Endothelial cell of umbilical vein (primary cell): ENCODE measurements at regions not wholly inside any gene's neighbourhood (a gene's known extent, or its start where the extent isn't known, plus 50 kb on each side); places are given as distances from the start of the nearest gene placed in this dataset.

Experiments
- BruUV-seq: library from RNA; stranded (reverse); fragments of 400-500 nt; replicated peaks from 2 replicates; lab custom pipeline; 2021; lab: Mats Ljungman, UMichigan
- CTCF ChIA-PET: fragments of 300-600, 350-600 bp; sonication (Branson Sonifier 250); formaldehyde crosslinking; loops from one replicate; lab custom pipeline; 2021; ENCODE audit warnings: antibody characterized with exemption, inconsistent platforms; lab: Charles Lee
- POLR2A ChIA-PET: fragments of 300-600, 350-600 bp; sonication (Branson Sonifier 250); formaldehyde crosslinking; loops from one replicate; lab custom pipeline; 2021; ENCODE audit warnings: antibody characterized with exemption, inconsistent platforms; lab: Charles Lee
- DNase-seq: peaks from one replicate; pipeline ENCODE4 v3.0.0-alpha.2; 2011; ENCODE audit warnings: low read depth, low spot score
- FAIRE-seq: peaks from 2 replicates; lab custom pipeline; 2011; peaks lifted over from hg19 to GRCh38; lab: Jason Lieb, UNC
- H2AFZ ChIP-seq: 2 replicates; pipeline ENCODE4 v1.6.0; 2012; ENCODE audit warnings: low read depth, low read length, control low read depth, inconsistent platforms
- H3K27ac ChIP-seq: 2 replicates; pipeline ENCODE4 v1.5.1; 2011; ENCODE audit warnings: low read depth, mild to moderate bottlenecking, control low read depth, low read length, moderate library complexity; ENCODE audit not compliant: insufficient read depth
- H3K27me3 ChIP-seq, 2 experiments: 2 replicates each; pipeline versions ENCODE4 v1.6.0 to v1.6.1; 2011; ENCODE audit warnings: low read length in 2 of 2, mixed read lengths in 1 of 2; ENCODE audit not compliant: control insufficient read depth in 2 of 2, insufficient read depth in 2 of 2
- H3K36me3 ChIP-seq, 2 experiments: 2 replicates in 1 of 2; 3 replicates in 1 of 2; pipeline ENCODE4 v1.5.1; 2011; ENCODE audit warnings: low read length in 2 of 2, mild to moderate bottlenecking in 1 of 2, moderate library complexity in 1 of 2; ENCODE audit not compliant: control insufficient read depth in 2 of 2, insufficient read depth in 2 of 2; ENCODE audit errors: extremely low read depth in 1 of 2
- H3K4me1 ChIP-seq: 3 replicates; pipeline ENCODE4 v1.5.1; 2011; ENCODE audit warnings: mild to moderate bottlenecking, low read length; ENCODE audit not compliant: control insufficient read depth, insufficient read depth; ENCODE audit errors: extremely low read depth
- H3K4me2 ChIP-seq: 2 replicates; pipeline ENCODE4 v1.6.1; 2011; ENCODE audit warnings: low read length, control low read depth, mixed read lengths; ENCODE audit not compliant: insufficient read depth
- H3K4me3 ChIP-seq, 3 experiments: fragments of 200-600 bp in 1 of 3; sonication (generic), shearing (Covaris generic) in 1 of 3; replicated peaks in 1 of 3; 2 replicates each; pipeline ENCODE4 v1.5.1; 2011 to 2016; ENCODE audit warnings: control low read depth in 3 of 3, low read length in 3 of 3, mild to moderate bottlenecking in 2 of 3, inconsistent platforms in 1 of 3, low read depth in 1 of 3, moderate library complexity in 1 of 3; ENCODE audit not compliant: insufficient read depth in 1 of 3
- H3K79me2 ChIP-seq: 2 replicates; pipeline ENCODE4 v1.6.0; 2012; ENCODE audit warnings: low read length, inconsistent platforms; ENCODE audit not compliant: control insufficient read depth, insufficient read depth
- H3K9ac ChIP-seq: replicated peaks from 2 replicates; pipeline ENCODE3; 2011; ENCODE audit warnings: low read length, control low read depth; ENCODE audit not compliant: insufficient read depth; ENCODE audit errors: extremely low read depth
- H3K9me1 ChIP-seq: replicated peaks from 3 replicates; pipeline ENCODE4 v1.6.0; 2011; ENCODE audit warnings: mild to moderate bottlenecking, low read length; ENCODE audit not compliant: control insufficient read depth, insufficient read depth; ENCODE audit errors: extremely low read depth
- H3K9me3 ChIP-seq: replicated peaks from 2 replicates; pipeline ENCODE4 v1.5.1; 2012; ENCODE audit warnings: low read length, inconsistent platforms; ENCODE audit not compliant: control insufficient read depth, insufficient read depth
- H4K20me1 ChIP-seq: replicated peaks from 2 replicates; pipeline ENCODE3; 2011; ENCODE audit warnings: mild to moderate bottlenecking, low read length; ENCODE audit not compliant: control insufficient read depth, insufficient read depth; ENCODE audit errors: extremely low read depth
- EZH2 ChIP-seq: IDR thresholded peaks from 2 replicates; pipeline ENCODE4 v1.6.1; 2012; ENCODE audit warnings: borderline replicate concordance, low read depth, mild to moderate bottlenecking, moderate library complexity, low read length, inconsistent platforms; ENCODE audit not compliant: severe bottlenecking
- FOS ChIP-seq: IDR thresholded peaks from 2 replicates; pipeline ENCODE4 v1.6.1; 2011; ENCODE audit warnings: mild to moderate bottlenecking, low read length, moderate library complexity, borderline replicate concordance; ENCODE audit not compliant: insufficient read depth
- GATA2 ChIP-seq: IDR thresholded peaks from 2 replicates; pipeline ENCODE4 v1.7.0; 2011; ENCODE audit warnings: low read depth, mild to moderate bottlenecking, moderate library complexity, mixed read lengths, low read length; ENCODE audit not compliant: insufficient read length, insufficient read depth
- JUN ChIP-seq: IDR thresholded peaks from 2 replicates; pipeline ENCODE4 v1.6.1; 2011; ENCODE audit warnings: borderline replicate concordance, low read depth; ENCODE audit not compliant: insufficient read length, insufficient read depth
- MYC ChIP-seq: IDR thresholded peaks from one replicate; pipeline ENCODE4 v1.6.1; 2011; ENCODE audit warnings: mild to moderate bottlenecking, low read depth, low read length
- POLR2A ChIP-seq: IDR thresholded peaks from 2 replicates; pipeline ENCODE4 v1.6.1; 2012; ENCODE audit warnings: low read depth, mild to moderate bottlenecking, control low read depth, low read length
- POLR2AphosphoS5 ChIP-seq: IDR thresholded peaks from 2 replicates; pipeline ENCODE4 v1.6.1; 2012; ENCODE audit warnings: low read depth, mild to moderate bottlenecking, control low read depth, low read length, moderate library complexity; ENCODE audit not compliant: insufficient read depth
- dilution Hi-C: fragments of 300-500 bp; cut with MboI; formaldehyde crosslinking; loops from one replicate; pipeline ENCODE4 v1.15.0; 2019; ENCODE audit warnings: low sequenced_read_pairs; ENCODE audit not compliant: extremely low pct_ligation_motif_present
- intact Hi-C: fragments of 100-400 bp; cut with micrococcal nuclease; formaldehyde crosslinking; loops from one replicate; pipeline ENCODE4 v1.10.0; 2022
- TF ChIP-seq, protein P1 (sequence below), 2 donors: IDR thresholded peaks; 1 replicate in 1 of 2; 2 replicates in 1 of 2; pipeline ENCODE4 v1.5.1; 2011; ENCODE audit warnings: low read length in 2 of 2, mild to moderate bottlenecking in 2 of 2, moderate library complexity in 2 of 2, control low read depth in 1 of 2, inconsistent platforms in 1 of 2, low read depth in 1 of 2; ENCODE audit not compliant: insufficient read depth in 1 of 2; ENCODE audit errors: extremely low read depth in 1 of 2
- TF ChIP-seq, protein P2 (sequence below): IDR thresholded peaks from 2 replicates; pipeline ENCODE4 v1.6.1; 2011; ENCODE audit not compliant: insufficient read depth, insufficient read length

DNA sequence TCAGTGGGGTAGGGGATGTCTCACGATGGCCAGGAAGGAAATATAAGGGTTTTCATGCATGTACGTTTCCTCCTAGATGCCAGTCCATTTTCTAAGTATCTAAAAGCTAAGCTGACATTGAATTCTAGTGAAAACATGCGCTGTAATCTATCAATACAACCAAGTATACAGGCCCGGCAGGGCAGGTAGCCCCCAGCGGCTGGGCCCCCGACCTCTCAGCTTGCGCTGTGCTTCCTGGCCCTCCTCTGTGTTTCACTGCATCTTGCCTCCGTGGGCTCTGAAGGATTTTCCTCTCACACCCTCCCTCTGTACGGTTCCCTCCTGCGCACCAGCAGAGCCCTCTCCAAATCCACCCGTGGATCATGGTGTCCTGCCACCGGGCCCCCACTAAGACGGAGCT lies 524.8 kb downstream of the ZNF516 start:
- POLR2A ChIA-PET: no interaction called here

More for the DNA sequence above, 524.8 kb downstream of the ZNF516 start:
- H2AFZ ChIP-seq: no peak overlapping the region
- no peaks in the 10 kb centered on the region for H3K9me3 ChIP-seq
- DNase-seq: no peak
- no peak overlapping the region for H3K4me3 ChIP-seq
- no peaks in the 10 kb centered on the region for H3K27me3 ChIP-seq
- no peaks in the 10 kb centered on the region for H3K4me1 ChIP-seq
- H3K36me3 ChIP-seq: no peaks in the 10 kb centered on the region
- no peaks in the 10 kb centered on the region for H3K79me2 ChIP-seq
- no TSS peak for BruUV-seq
- H3K9ac ChIP-seq: no peak overlapping the region
- dilution Hi-C loops (no loop called here), intact Hi-C loops (no loop called here)
- no peak for FAIRE-seq
- H3K4me2 ChIP-seq: no peak overlapping the region
- no peaks in the 10 kb centered on the region for H3K9me1 ChIP-seq
- CTCF ChIA-PET: no interaction called here
- H4K20me1 ChIP-seq: no peaks in the 10 kb centered on the region
- TF ChIP-seq GATA2 (no peak), JUN (no peak), FOS (no peak), POLR2AphosphoS5 (no peak), EZH2 (no peak), POLR2A (no peak), MYC (no peak)
- TF ChIP-seq, protein P1, sequence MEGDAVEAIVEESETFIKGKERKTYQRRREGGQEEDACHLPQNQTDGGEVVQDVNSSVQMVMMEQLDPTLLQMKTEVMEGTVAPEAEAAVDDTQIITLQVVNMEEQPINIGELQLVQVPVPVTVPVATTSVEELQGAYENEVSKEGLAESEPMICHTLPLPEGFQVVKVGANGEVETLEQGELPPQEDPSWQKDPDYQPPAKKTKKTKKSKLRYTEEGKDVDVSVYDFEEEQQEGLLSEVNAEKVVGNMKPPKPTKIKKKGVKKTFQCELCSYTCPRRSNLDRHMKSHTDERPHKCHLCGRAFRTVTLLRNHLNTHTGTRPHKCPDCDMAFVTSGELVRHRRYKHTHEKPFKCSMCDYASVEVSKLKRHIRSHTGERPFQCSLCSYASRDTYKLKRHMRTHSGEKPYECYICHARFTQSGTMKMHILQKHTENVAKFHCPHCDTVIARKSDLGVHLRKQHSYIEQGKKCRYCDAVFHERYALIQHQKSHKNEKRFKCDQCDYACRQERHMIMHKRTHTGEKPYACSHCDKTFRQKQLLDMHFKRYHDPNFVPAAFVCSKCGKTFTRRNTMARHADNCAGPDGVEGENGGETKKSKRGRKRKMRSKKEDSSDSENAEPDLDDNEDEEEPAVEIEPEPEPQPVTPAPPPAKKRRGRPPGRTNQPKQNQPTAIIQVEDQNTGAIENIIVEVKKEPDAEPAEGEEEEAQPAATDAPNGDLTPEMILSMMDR (IDR thresholded peaks at IDR 0.05; ENCODE audit: extremely low read depth in 1 of 2, insufficient read depth in 1 of 2, low read depth in 1 of 2, low read length in 2 of 2): no peak
- TF ChIP-seq, protein P2, sequence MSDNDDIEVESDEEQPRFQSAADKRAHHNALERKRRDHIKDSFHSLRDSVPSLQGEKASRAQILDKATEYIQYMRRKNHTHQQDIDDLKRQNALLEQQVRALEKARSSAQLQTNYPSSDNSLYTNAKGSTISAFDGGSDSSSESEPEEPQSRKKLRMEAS: no peak
- no peak overlapping the region for H3K27ac ChIP-seq
